ENCODE measurements at regions not wholly inside any gene's neighbourhood (a gene's known extent, or its start where the extent isn't known, plus 50 kb on each side); places are given as distances from the start of the nearest gene placed in this dataset.

DNA sequence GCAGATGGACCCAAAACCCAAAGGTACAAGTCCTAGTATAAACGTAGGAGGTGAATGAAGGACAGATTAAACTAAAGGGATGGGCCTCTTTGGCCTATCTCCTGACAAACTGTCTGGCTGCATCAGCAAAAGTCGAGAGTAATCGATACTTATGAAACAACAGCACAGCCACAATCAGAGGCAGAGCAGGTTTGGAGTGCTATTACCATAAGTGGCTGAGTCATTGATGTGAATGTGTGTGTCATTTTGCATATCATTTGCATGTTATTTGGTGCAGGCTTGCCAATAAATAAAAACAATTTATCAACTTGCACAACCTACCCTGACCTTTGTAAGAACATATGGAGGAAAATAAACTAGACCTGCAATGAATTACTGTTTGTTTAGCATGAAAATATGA is 283.1 kb downstream of the NUF2 start:
- Histone ChIP-seq H3K36me3 (ENCODE audit: control insufficient read depth in 1 of 2, insufficient read depth in 2 of 2, low read length in 2 of 2) (no peaks in the 10 kb centered on the region), H3K18ac (ENCODE audit: low read length) (no peak overlapping the region), H3K79me2 (ENCODE audit: control insufficient read depth, insufficient read depth, low read length, poor library complexity) (no peaks in the 10 kb centered on the region), H4K12ac (ENCODE audit: low read depth, low read length) (no peak overlapping the region), H3K27me3 (ENCODE audit: insufficient read depth, low read length) (no peaks in the 10 kb centered on the region), H3K4me3 (ENCODE audit: low read depth, low read length) (no peak overlapping the region), H4K91ac (ENCODE audit: low read depth, low read length) (no peak overlapping the region), H3K9me3 (ENCODE audit: insufficient read depth, low read depth, low read length) (no peaks in the 10 kb centered on the region), H3K4ac (ENCODE audit: low read depth, low read length) (no peak overlapping the region), H4K8ac (ENCODE audit: low read depth, low read length) (no peak overlapping the region), H3K4me1 (ENCODE audit: control insufficient read depth in 1 of 2, insufficient read depth in 2 of 2, low read length in 2 of 2) (no peaks in the 10 kb centered on the region), H2AFZ (ENCODE audit: insufficient read depth, low read length, poor library complexity) (no peak overlapping the region), H3K9ac (ENCODE audit: low read length) (no peak overlapping the region), H3K4me2 (ENCODE audit: low read length) (no peak overlapping the region), H3K14ac (ENCODE audit: low read length) (no peak overlapping the region), H3K23ac (ENCODE audit: low read length) (no peak overlapping the region), H2BK120ac (ENCODE audit: insufficient read depth, low read length, poor library complexity) (no peak overlapping the region), H2BK5ac (ENCODE audit: low read depth, low read length, poor library complexity) (no peak overlapping the region), H2BK12ac (ENCODE audit: low read length) (no peak overlapping the region), H3K79me1 (ENCODE audit: low read length) (no peaks in the 10 kb centered on the region), H3K27ac (ENCODE audit: low read depth, low read length) (no peak overlapping the region), H2AK5ac (ENCODE audit: low read length) (no peak overlapping the region)
- no peak for DNase-seq
- WGBS (ENCODE audit: extremely low coverage, insufficient coverage, insufficient read length) = no CpG with 5 or more reads among the region's 3 CpGs

GRCh38 chr1:163608979-163609378 is 287.2 kb downstream of the NUF2 start:
- H3K27me3 ChIP-seq (ENCODE audit: insufficient read depth, low read length) = no peaks in the 10 kb centered on the region

DNA sequence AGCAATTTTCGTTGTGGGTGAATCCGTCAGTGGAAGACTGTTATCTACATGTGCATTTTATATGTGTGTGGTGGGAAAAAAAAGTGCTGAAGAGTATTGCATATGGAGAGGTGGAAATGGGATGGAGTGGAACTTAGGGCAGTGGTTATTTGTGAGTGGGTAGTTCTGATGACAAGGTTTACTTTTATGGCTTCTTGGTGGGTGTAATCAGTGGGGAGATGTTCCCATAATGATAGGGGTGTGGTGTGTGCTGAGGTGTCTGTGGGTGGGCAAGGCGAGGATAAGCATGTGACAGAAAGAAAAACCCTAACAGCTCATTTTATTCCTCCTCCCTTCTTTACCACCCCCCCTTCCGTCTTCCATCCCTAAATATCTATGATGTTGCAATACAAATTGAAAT is 288.1 kb downstream of the NUF2 start:
- H4K8ac ChIP-seq (ENCODE audit: low read depth, low read length) = no peak overlapping the region
- no peak overlapping the region for H2BK5ac ChIP-seq (ENCODE audit: low read depth, low read length, poor library complexity)
- H2AK5ac ChIP-seq (ENCODE audit: low read length) = no peak overlapping the region
- no peaks in the 10 kb centered on the region for H3K36me3 ChIP-seq (ENCODE audit: control insufficient read depth in 1 of 2, insufficient read depth in 2 of 2, low read length in 2 of 2)
- no peak for DNase-seq
- H2AFZ ChIP-seq (ENCODE audit: insufficient read depth, low read length, poor library complexity) = no peak overlapping the region
- H3K14ac ChIP-seq (ENCODE audit: low read length) = no peak overlapping the region
- H3K79me2 ChIP-seq (ENCODE audit: control insufficient read depth, insufficient read depth, low read length, poor library complexity) = no peaks in the 10 kb centered on the region
- no CpG with 5 or more reads among the region's 4 CpGs for WGBS (ENCODE audit: extremely low coverage, insufficient coverage, insufficient read length)
- H2BK120ac ChIP-seq (ENCODE audit: insufficient read depth, low read length, poor library complexity) = no peak overlapping the region
- no peak overlapping the region for H2BK12ac ChIP-seq (ENCODE audit: low read length)
- H3K9me3 ChIP-seq (ENCODE audit: insufficient read depth, low read depth, low read length) = no peaks in the 10 kb centered on the region
- no peaks in the 10 kb centered on the region for H3K79me1 ChIP-seq (ENCODE audit: low read length)
- H3K23ac ChIP-seq (ENCODE audit: low read length) = no peak overlapping the region
- H4K12ac ChIP-seq (ENCODE audit: low read depth, low read length) = no peak overlapping the region
- no peak overlapping the region for H3K9ac ChIP-seq (ENCODE audit: low read length)
- H3K4me3 ChIP-seq (ENCODE audit: low read depth, low read length) = no peak overlapping the region
- H3K27ac ChIP-seq (ENCODE audit: low read depth, low read length) = no peak overlapping the region
- no peaks in the 10 kb centered on the region for H3K27me3 ChIP-seq (ENCODE audit: insufficient read depth, low read length)
- no peak overlapping the region for H4K91ac ChIP-seq (ENCODE audit: low read depth, low read length)
- H3K18ac ChIP-seq (ENCODE audit: low read length) = no peak overlapping the region
- no peak overlapping the region for H3K4me2 ChIP-seq (ENCODE audit: low read length)
- H3K4me1 ChIP-seq (ENCODE audit: control insufficient read depth in 1 of 2, insufficient read depth in 2 of 2, low read length in 2 of 2) = no peaks in the 10 kb centered on the region
- no peak overlapping the region for H3K4ac ChIP-seq (ENCODE audit: low read depth, low read length)

More at GRCh38 chr1:163608979-163609378, 287.2 kb downstream of the NUF2 start:
- H3K4ac ChIP-seq (ENCODE audit: low read depth, low read length) = no peak overlapping the region
- no peak overlapping the region for H3K4me2 ChIP-seq (ENCODE audit: low read length)
- no peak overlapping the region for H2BK12ac ChIP-seq (ENCODE audit: low read length)
- H2BK5ac ChIP-seq (ENCODE audit: low read depth, low read length, poor library complexity) = no peak overlapping the region
- H2BK120ac ChIP-seq (ENCODE audit: insufficient read depth, low read length, poor library complexity) = no peak overlapping the region
- no peaks in the 10 kb centered on the region for H3K36me3 ChIP-seq (ENCODE audit: control insufficient read depth in 1 of 2, insufficient read depth in 2 of 2, low read length in 2 of 2)
- no peaks in the 10 kb centered on the region for H3K79me1 ChIP-seq (ENCODE audit: low read length)
- H4K12ac ChIP-seq (ENCODE audit: low read depth, low read length) = no peak overlapping the region
- H3K4me3 ChIP-seq (ENCODE audit: low read depth, low read length) = no peak overlapping the region
- no peaks in the 10 kb centered on the region for H3K9me3 ChIP-seq (ENCODE audit: insufficient read depth, low read depth, low read length)
- no peak overlapping the region for H3K9ac ChIP-seq (ENCODE audit: low read length)
- H3K23ac ChIP-seq (ENCODE audit: low read length) = no peak overlapping the region
- no peaks in the 10 kb centered on the region for H3K4me1 ChIP-seq (ENCODE audit: control insufficient read depth in 1 of 2, insufficient read depth in 2 of 2, low read length in 2 of 2)
- no peak overlapping the region for H4K8ac ChIP-seq (ENCODE audit: low read depth, low read length)
- H3K27ac ChIP-seq (ENCODE audit: low read depth, low read length) = no peak overlapping the region
- H3K14ac ChIP-seq (ENCODE audit: low read length) = no peak overlapping the region
- no peak for DNase-seq
- H3K79me2 ChIP-seq (ENCODE audit: control insufficient read depth, insufficient read depth, low read length, poor library complexity) = no peaks in the 10 kb centered on the region
- no peak overlapping the region for H4K91ac ChIP-seq (ENCODE audit: low read depth, low read length)
- H2AFZ ChIP-seq (ENCODE audit: insufficient read depth, low read length, poor library complexity) = no peak overlapping the region
- H2AK5ac ChIP-seq (ENCODE audit: low read length) = no peak overlapping the region
- H3K18ac ChIP-seq (ENCODE audit: low read length) = no peak overlapping the region
- WGBS (ENCODE audit: extremely low coverage, insufficient coverage, insufficient read length) = no CpG with 5 or more reads among the region's 2 CpGs

GRCh38 chr1:163610486-163610885 is 288.7 kb downstream of the NUF2 start:
- Histone ChIP-seq H3K4me3 (ENCODE audit: low read depth, low read length) (no peak overlapping the region), H3K79me2 (ENCODE audit: control insufficient read depth, insufficient read depth, low read length, poor library complexity) (no peaks in the 10 kb centered on the region), H2BK12ac (ENCODE audit: low read length) (no peak overlapping the region), H3K18ac (ENCODE audit: low read length) (no peak overlapping the region), H3K27me3 (ENCODE audit: insufficient read depth, low read length) (no peaks in the 10 kb centered on the region), H3K4me2 (ENCODE audit: low read length) (no peak overlapping the region), H4K12ac (ENCODE audit: low read depth, low read length) (no peak overlapping the region), H3K4ac (ENCODE audit: low read depth, low read length) (no peak overlapping the region), H3K27ac (ENCODE audit: low read depth, low read length) (no peak overlapping the region), H2AFZ (ENCODE audit: insufficient read depth, low read length, poor library complexity) (no peak overlapping the region), H3K36me3 (ENCODE audit: control insufficient read depth in 1 of 2, insufficient read depth in 2 of 2, low read length in 2 of 2) (no peaks in the 10 kb centered on the region), H3K9ac (ENCODE audit: low read length) (peak overlapping the region; percentile 2), H4K91ac (ENCODE audit: low read depth, low read length) (no peak overlapping the region), H2AK5ac (ENCODE audit: low read length) (no peak overlapping the region), H3K79me1 (ENCODE audit: low read length) (no peaks in the 10 kb centered on the region), H2BK120ac (ENCODE audit: insufficient read depth, low read length, poor library complexity) (no peak overlapping the region), H3K4me1 (ENCODE audit: control insufficient read depth in 1 of 2, insufficient read depth in 2 of 2, low read length in 2 of 2) (no peaks in the 10 kb centered on the region), H4K8ac (ENCODE audit: low read depth, low read length) (no peak overlapping the region), H3K23ac (ENCODE audit: low read length) (no peak overlapping the region), H3K9me3 (ENCODE audit: insufficient read depth, low read depth, low read length) (no peaks in the 10 kb centered on the region), H2BK5ac (ENCODE audit: low read depth, low read length, poor library complexity) (no peak overlapping the region), H3K14ac (ENCODE audit: low read length) (no peak overlapping the region)
- DNase-seq = no peak
- WGBS (ENCODE audit: extremely low coverage, insufficient coverage, insufficient read length) = no CpG with 5 or more reads among the region's 4 CpGs
